Neural progenitor cell (in vitro differentiated cells): ENCODE measurements at regions not wholly inside any gene's neighbourhood (a gene's known extent, or its start where the extent isn't known, plus 50 kb on each side); places are given as distances from the start of the nearest gene placed in this dataset.

Experiments
- DNase-seq: peaks from one replicate; pipeline ENCODE4 v3.0.0-alpha.2; 2016; ENCODE audit warnings: low spot score
- H2AFZ ChIP-seq: fragments of 200-600 bp; sonication (generic); replicated peaks from 2 replicates; pipeline ENCODE4 v1.6.1; 2016; ENCODE audit warnings: antibody characterized with exemption
- H3F3A ChIP-seq: fragments of 200-600 bp; sonication (generic); 2 replicates; pipeline ENCODE4 v1.6.1; 2016; ENCODE audit warnings: antibody characterized with exemption, low read depth
- H3K27ac ChIP-seq: fragments of 200-600 bp; sonication (generic); 2 replicates; pipeline ENCODE4 v1.5.1; 2016; ENCODE audit warnings: mild to moderate bottlenecking
- H3K27me3 ChIP-seq: fragments of 200-600 bp; sonication (generic); 2 replicates; pipeline ENCODE4 v1.6.1; 2016; ENCODE audit warnings: mild to moderate bottlenecking, moderate library complexity
- H3K36me3 ChIP-seq: fragments of 200-600 bp; sonication (generic); 2 replicates; pipeline ENCODE4 v1.5.1; 2016
- H3K4me1 ChIP-seq: fragments of 200-600 bp; sonication (generic); 2 replicates; pipeline ENCODE4 v1.6.1; 2016; ENCODE audit warnings: mixed run types
- H3K4me2 ChIP-seq: fragments of 200-600 bp; sonication (generic); 2 replicates; pipeline ENCODE4 v1.6.1; 2016
- H3K4me3 ChIP-seq: fragments of 200-600 bp; sonication (generic); 2 replicates; pipeline ENCODE4 v1.5.1; 2016
- H3K79me2 ChIP-seq: fragments of 200-600 bp; sonication (generic); 2 replicates; pipeline ENCODE4 v1.6.1; 2016; ENCODE audit warnings: low read depth
- H3K9ac ChIP-seq: fragments of 200-600 bp; sonication (generic); 2 replicates; pipeline ENCODE4 v1.6.1; 2016
- H3K9me3 ChIP-seq: fragments of 200-600 bp; sonication (generic); 2 replicates; pipeline ENCODE4 v1.5.1; 2016; ENCODE audit warnings: low read depth
- H4K20me1 ChIP-seq: fragments of 200-600 bp; sonication (generic); 2 replicates; pipeline ENCODE4 v1.6.1; 2016; ENCODE audit warnings: low read depth
- H3K27ac Mint-ChIP-seq: 3 replicates; pipeline ENCODE4 v1.8.0; 2021; ENCODE audit warnings: mixed read lengths
- H3K27me3 Mint-ChIP-seq: 2 replicates; pipeline ENCODE4 v1.8.0; 2022; ENCODE audit warnings: low read depth, mild to moderate bottlenecking, inconsistent platforms, moderate library complexity, mixed read lengths; ENCODE audit not compliant: insufficient read depth
- H3K36me3 Mint-ChIP-seq: 3 replicates; pipeline ENCODE4 v1.8.0; 2021; ENCODE audit warnings: mixed read lengths
- H3K4me1 Mint-ChIP-seq: 3 replicates; pipeline ENCODE4 v1.8.0; 2021; ENCODE audit warnings: mixed read lengths
- H3K4me3 Mint-ChIP-seq: 3 replicates; pipeline ENCODE4 v1.8.0; 2021; ENCODE audit warnings: mild to moderate bottlenecking, moderate library complexity, mixed read lengths
- H3K9me3 Mint-ChIP-seq: 3 replicates; pipeline ENCODE4 v1.8.0; 2020; ENCODE audit warnings: mixed read lengths
- CTCF ChIP-seq: fragments of 200-600 bp; sonication (generic); IDR thresholded peaks from 2 replicates; pipeline ENCODE4 v1.5.1; 2017; ENCODE audit warnings: antibody characterized with exemption, mild to moderate bottlenecking
- EZH2 ChIP-seq: fragments of 200-600 bp; sonication (generic); IDR thresholded peaks from 2 replicates; pipeline ENCODE4 v1.6.1; 2017; ENCODE audit warnings: antibody characterized with exemption, mild to moderate bottlenecking, moderate library complexity
- EZH2phosphoT487 ChIP-seq: fragments of 200-600 bp; sonication (generic); IDR thresholded peaks from 2 replicates; pipeline ENCODE4 v1.6.1; 2017; ENCODE audit warnings: antibody characterized with exemption

- Histone ChIP-seq H2AFZ (no peak overlapping the region), H3F3A (peaks cover 8% of the 10 kb centered on the region), H3K9me3 (no peaks in the 10 kb centered on the region), H3K4me2 (no peak overlapping the region), H3K4me1 (peaks cover 34% of the 10 kb centered on the region), H4K20me1 (no peaks in the 10 kb centered on the region), H3K4me3 (no peak overlapping the region), H3K9ac (no peak overlapping the region), H3K79me2 (no peaks in the 10 kb centered on the region), H3K36me3 (no peaks in the 10 kb centered on the region), H3K27me3 (no peaks in the 10 kb centered on the region), H3K27ac (no peak overlapping the region)
- Mint-ChIP-seq H3K27ac (no peak overlapping the region), H3K4me1 (no peaks in the 10 kb centered on the region), H3K4me3 (no peak overlapping the region), H3K36me3 (no peaks in the 10 kb centered on the region), H3K27me3 (no peaks in the 10 kb centered on the region), H3K9me3 (peaks cover 4% of the 10 kb centered on the region)
- TF ChIP-seq EZH2phosphoT487 (no peak), EZH2 (no peak), CTCF (no peak)
- no peak for DNase-seq
These were observed 149.0 kb upstream of the SEL1L start for GRCh38 chr14:81682701-81683100.

- peaks cover 3% of the 10 kb centered on the region for H3K4me1 Mint-ChIP-seq
- H3K9ac ChIP-seq, result no peak overlapping the region
These were observed 151.0 kb upstream of the SEL1L start for GRCh38 chr14:81684696-81685095.

GRCh38 chr14:81686512-81686911 lies 152.9 kb upstream of the SEL1L start:
- Histone ChIP-seq H3K4me1 (peaks cover 16% of the 10 kb centered on the region), H3K27ac (no peak overlapping the region), H4K20me1 (no peaks in the 10 kb centered on the region), H3K9ac (no peak overlapping the region), H3K27me3 (no peaks in the 10 kb centered on the region), H2AFZ (no peak overlapping the region), H3K4me3 (no peak overlapping the region), H3K9me3 (no peaks in the 10 kb centered on the region), H3K79me2 (no peaks in the 10 kb centered on the region), H3F3A (peaks cover under 1% of the 10 kb centered on the region), H3K36me3 (no peaks in the 10 kb centered on the region), H3K4me2 (no peak overlapping the region)
- peaks cover 3% of the 10 kb centered on the region for H3K4me1 Mint-ChIP-seq
- no peaks in the 10 kb centered on the region for H3K36me3 Mint-ChIP-seq
- no peak for TF ChIP-seq EZH2phosphoT487
- no peak for TF ChIP-seq CTCF
- H3K4me3 Mint-ChIP-seq, result no peak overlapping the region
- no peak for DNase-seq
- H3K27ac Mint-ChIP-seq, result no peak overlapping the region
- no peaks in the 10 kb centered on the region for H3K27me3 Mint-ChIP-seq
- H3K9me3 Mint-ChIP-seq, result no peaks in the 10 kb centered on the region

More at GRCh38 chr14:81684696-81685095, 151.0 kb upstream of the SEL1L start:
- Mint-ChIP-seq H3K27ac (no peak overlapping the region), H3K36me3 (no peaks in the 10 kb centered on the region), H3K9me3 (no peaks in the 10 kb centered on the region), H3K27me3 (no peaks in the 10 kb centered on the region), H3K4me3 (no peak overlapping the region)
- Histone ChIP-seq H3K79me2 (no peaks in the 10 kb centered on the region), H3K4me1 (peaks cover 34% of the 10 kb centered on the region), H3K9me3 (no peaks in the 10 kb centered on the region), H2AFZ (no peak overlapping the region), H3K36me3 (no peaks in the 10 kb centered on the region), H3K27ac (no peak overlapping the region), H4K20me1 (no peaks in the 10 kb centered on the region), H3K4me3 (no peak overlapping the region), H3F3A (peaks cover 8% of the 10 kb centered on the region), H3K27me3 (no peaks in the 10 kb centered on the region), H3K4me2 (no peak overlapping the region)
- DNase-seq, result no peak
- TF ChIP-seq CTCF (no peak), EZH2 (no peak), EZH2phosphoT487 (no peak)

- Histone ChIP-seq H3K9me3 (no peaks in the 10 kb centered on the region), H3F3A (no peaks in the 10 kb centered on the region), H2AFZ (no peak overlapping the region), H3K79me2 (no peaks in the 10 kb centered on the region), H3K27me3 (no peaks in the 10 kb centered on the region), H3K36me3 (no peaks in the 10 kb centered on the region), H3K4me1 (no peaks in the 10 kb centered on the region), H4K20me1 (no peaks in the 10 kb centered on the region), H3K27ac (no peak overlapping the region), H3K9ac (no peak overlapping the region), H3K4me2 (no peak overlapping the region), H3K4me3 (no peak overlapping the region)
- H3K36me3 Mint-ChIP-seq, result no peaks in the 10 kb centered on the region
- DNase-seq, result no peak
- peaks cover 3% of the 10 kb centered on the region for H3K27me3 Mint-ChIP-seq
- peaks cover 8% of the 10 kb centered on the region for H3K4me1 Mint-ChIP-seq
- H3K27ac Mint-ChIP-seq, result no peak overlapping the region
- no peaks in the 10 kb centered on the region for H3K9me3 Mint-ChIP-seq
- H3K4me3 Mint-ChIP-seq, result no peak overlapping the region
- no peak for TF ChIP-seq CTCF
- TF ChIP-seq EZH2phosphoT487, result no peak
- TF ChIP-seq EZH2, result no peak
These were observed 158.3 kb upstream of the SEL1L start for GRCh38 chr14:81691931-81692330.
